ENCODE measurements at regions not wholly inside any gene's neighbourhood (a gene's known extent, or its start where the extent isn't known, plus 50 kb on each side); places are given as distances from the start of the nearest gene placed in this dataset.
"Not testable (repeated sequence)": the region's sequence is repeated elsewhere in the genome, so short reads cannot be mapped to it uniquely, and the experiment has no call there.

GRCh38 chr20:29057866-29058484 lies 2199.5 kb upstream of the DEFB115 start:
- not testable (repeated sequence) for TF ChIP-seq EZH2 (IDR thresholded peaks at IDR 0.05; ENCODE audit: borderline replicate concordance, low read depth, low read length, severe bottlenecking)
- TF ChIP-seq, protein P1, sequence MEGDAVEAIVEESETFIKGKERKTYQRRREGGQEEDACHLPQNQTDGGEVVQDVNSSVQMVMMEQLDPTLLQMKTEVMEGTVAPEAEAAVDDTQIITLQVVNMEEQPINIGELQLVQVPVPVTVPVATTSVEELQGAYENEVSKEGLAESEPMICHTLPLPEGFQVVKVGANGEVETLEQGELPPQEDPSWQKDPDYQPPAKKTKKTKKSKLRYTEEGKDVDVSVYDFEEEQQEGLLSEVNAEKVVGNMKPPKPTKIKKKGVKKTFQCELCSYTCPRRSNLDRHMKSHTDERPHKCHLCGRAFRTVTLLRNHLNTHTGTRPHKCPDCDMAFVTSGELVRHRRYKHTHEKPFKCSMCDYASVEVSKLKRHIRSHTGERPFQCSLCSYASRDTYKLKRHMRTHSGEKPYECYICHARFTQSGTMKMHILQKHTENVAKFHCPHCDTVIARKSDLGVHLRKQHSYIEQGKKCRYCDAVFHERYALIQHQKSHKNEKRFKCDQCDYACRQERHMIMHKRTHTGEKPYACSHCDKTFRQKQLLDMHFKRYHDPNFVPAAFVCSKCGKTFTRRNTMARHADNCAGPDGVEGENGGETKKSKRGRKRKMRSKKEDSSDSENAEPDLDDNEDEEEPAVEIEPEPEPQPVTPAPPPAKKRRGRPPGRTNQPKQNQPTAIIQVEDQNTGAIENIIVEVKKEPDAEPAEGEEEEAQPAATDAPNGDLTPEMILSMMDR (IDR thresholded peaks at IDR 0.05; ENCODE audit: borderline replicate concordance, extremely low read depth, low read length, poor library complexity, severe bottlenecking): peak; percentile 69
